ENCODE measurements at regions not wholly inside any gene's neighbourhood (a gene's known extent, or its start where the extent isn't known, plus 50 kb on each side); places are given as distances from the start of the nearest gene placed in this dataset.

- no peak for TF ChIP-seq POLR2AphosphoS5 (IDR thresholded peaks at IDR 0.05; ENCODE audit: low read depth, low read length)
- TF ChIP-seq POLR2A (IDR thresholded peaks at IDR 0.05; ENCODE audit: low read depth, low read length), result no peak
- TF ChIP-seq TAF1 (IDR thresholded peaks at IDR 0.05; ENCODE audit: low read depth, low read length), result no peak
- TF ChIP-seq SPI1 (IDR thresholded peaks at IDR 0.05; ENCODE audit: low read depth, low read length), result no peak
- no peak for TF ChIP-seq PAX5 (IDR thresholded peaks at IDR 0.05; ENCODE audit: insufficient read depth, low read length, severe bottlenecking)
- no peak for TF ChIP-seq POU2F2 (IDR thresholded peaks at IDR 0.05; ENCODE audit: low read depth, low read length)
Observed at GRCh38 chr1:208551633-208552320, 307.6 kb upstream of the PLXNA2 start.

All from GM12891 (cell line).